ENCODE measurements at regions not wholly inside any gene's neighbourhood (a gene's known extent, or its start where the extent isn't known, plus 50 kb on each side); places are given as distances from the start of the nearest gene placed in this dataset.

GRCh38 chr1:244161236-244161510 is 110.1 kb downstream of the ZBTB18 start:
- DNase-seq (ENCODE audit: low read depth) = no peak
- TF ChIP-seq CTCF (IDR thresholded peaks at IDR 0.05; ENCODE audit: control insufficient read depth, insufficient read depth, low read depth, low read length, missing control alignments) = no peak
- no peak overlapping the region for H3K4me3 ChIP-seq (ENCODE audit: control insufficient read depth, low read depth, low read length)

- no peak overlapping the region for H3K4me3 ChIP-seq (ENCODE audit: control insufficient read depth, low read depth, low read length)
- no peak for TF ChIP-seq CTCF (IDR thresholded peaks at IDR 0.05; ENCODE audit: control insufficient read depth, insufficient read depth, low read depth, low read length, missing control alignments)
These were observed 111.9 kb downstream of the ZBTB18 start for GRCh38 chr1:244162786-244163530.

GRCh38 chr1:244163861-244164510 is 112.9 kb downstream of the ZBTB18 start:
- H3K4me3 ChIP-seq (ENCODE audit: control insufficient read depth, low read depth, low read length) = no peak overlapping the region
- TF ChIP-seq CTCF (IDR thresholded peaks at IDR 0.05; ENCODE audit: control insufficient read depth, insufficient read depth, low read depth, low read length, missing control alignments) = no peak
- DNase-seq (ENCODE audit: low read depth) = peak; percentile 85

More at GRCh38 chr1:244162786-244163530, 111.9 kb downstream of the ZBTB18 start:
- no peak for DNase-seq (ENCODE audit: low read depth)

GRCh38 chr1:244164511-244164890 is 113.4 kb downstream of the ZBTB18 start:
- H3K4me3 ChIP-seq (ENCODE audit: control insufficient read depth, low read depth, low read length) = no peak overlapping the region
- no peak for TF ChIP-seq CTCF (IDR thresholded peaks at IDR 0.05; ENCODE audit: control insufficient read depth, insufficient read depth, low read depth, low read length, missing control alignments)
- DNase-seq (ENCODE audit: low read depth) = no peak

GRCh38 chr1:244165021-244165420 is 113.9 kb downstream of the ZBTB18 start:
- TF ChIP-seq CTCF (IDR thresholded peaks at IDR 0.05; ENCODE audit: control insufficient read depth, insufficient read depth, low read depth, low read length, missing control alignments) = no peak
- no peak overlapping the region for H3K4me3 ChIP-seq (ENCODE audit: control insufficient read depth, low read depth, low read length)
- DNase-seq (ENCODE audit: low read depth) = no peak

- TF ChIP-seq CTCF (IDR thresholded peaks at IDR 0.05; ENCODE audit: control insufficient read depth, insufficient read depth, low read depth, low read length, missing control alignments) = no peak
- H3K4me3 ChIP-seq (ENCODE audit: control insufficient read depth, low read depth, low read length) = no peak overlapping the region
- DNase-seq (ENCODE audit: low read depth) = no peak
These were observed 114.6 kb downstream of the ZBTB18 start for GRCh38 chr1:244165701-244166100.
